DND-41 (cell line): ENCODE measurements at regions not wholly inside any gene's neighbourhood (a gene's known extent, or its start where the extent isn't known, plus 50 kb on each side); places are given as distances from the start of the nearest gene placed in this dataset.

Source experiments
- CTCF ChIP-seq: IDR thresholded peaks from 2 replicates; pipeline ENCODE4 v1.5.1; 2012; ENCODE audit warnings: borderline replicate concordance, low read length, moderate library complexity, mild to moderate bottlenecking; ENCODE audit not compliant: poor library complexity, severe bottlenecking; ENCODE audit errors: extremely low read depth
- EZH2 ChIP-seq: IDR thresholded peaks from 3 replicates; pipeline ENCODE4 v1.6.1; 2012; ENCODE audit warnings: borderline replicate concordance, low read depth, mild to moderate bottlenecking, moderate library complexity, low read length, inconsistent platforms; ENCODE audit not compliant: severe bottlenecking

GRCh38 chr3:124565551-124565950 lies 164.7 kb upstream of the UMPS start:
- no peak for TF ChIP-seq CTCF
- no peak for TF ChIP-seq EZH2
